NCI-H2107 treated with DMSO at 0.1 percent for 48 hours (cell line): ENCODE measurements at regions not wholly inside any gene's neighbourhood (a gene's known extent, or its start where the extent isn't known, plus 50 kb on each side); places are given as distances from the start of the nearest gene placed in this dataset.

ENCODE experiments used
- DNase-seq: peaks from one replicate; lab custom pipeline; 2025; ENCODE audit not compliant: unreplicated experiment; lab: John Stamatoyannopoulos, UW

DNA sequence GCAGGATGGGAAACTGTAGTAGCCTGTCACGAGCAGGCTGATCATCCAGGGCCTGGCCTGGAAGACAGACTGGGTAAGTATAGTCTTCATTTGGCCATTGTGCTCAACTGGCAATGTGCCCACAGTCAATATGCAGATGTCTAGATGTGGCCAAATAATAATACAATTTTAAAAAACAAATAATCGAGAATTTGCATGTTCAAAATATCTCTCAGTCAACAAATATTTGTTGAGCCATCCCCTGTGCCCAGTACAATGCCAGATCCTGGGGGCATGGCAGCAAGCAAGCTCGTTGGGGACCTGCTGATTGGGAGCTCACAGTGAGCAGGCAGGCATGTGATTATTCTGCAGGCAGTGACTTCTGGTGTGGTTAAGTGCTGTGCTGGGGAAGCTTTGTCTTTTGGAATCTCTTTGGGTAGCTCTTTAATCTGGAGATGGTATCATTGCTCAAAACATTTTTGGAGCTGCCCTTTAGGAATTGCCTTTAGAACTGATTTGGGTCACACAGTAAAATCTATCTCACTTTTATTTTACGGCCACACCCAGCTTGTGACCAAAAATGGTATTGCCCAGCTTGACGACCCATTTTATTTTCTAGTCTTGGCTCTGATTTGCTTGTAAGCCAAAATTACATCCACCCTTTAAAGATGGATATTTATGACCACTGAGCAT, 92.2 kb downstream of the PLCE1 start:
- no peak for DNase-seq

DNA sequence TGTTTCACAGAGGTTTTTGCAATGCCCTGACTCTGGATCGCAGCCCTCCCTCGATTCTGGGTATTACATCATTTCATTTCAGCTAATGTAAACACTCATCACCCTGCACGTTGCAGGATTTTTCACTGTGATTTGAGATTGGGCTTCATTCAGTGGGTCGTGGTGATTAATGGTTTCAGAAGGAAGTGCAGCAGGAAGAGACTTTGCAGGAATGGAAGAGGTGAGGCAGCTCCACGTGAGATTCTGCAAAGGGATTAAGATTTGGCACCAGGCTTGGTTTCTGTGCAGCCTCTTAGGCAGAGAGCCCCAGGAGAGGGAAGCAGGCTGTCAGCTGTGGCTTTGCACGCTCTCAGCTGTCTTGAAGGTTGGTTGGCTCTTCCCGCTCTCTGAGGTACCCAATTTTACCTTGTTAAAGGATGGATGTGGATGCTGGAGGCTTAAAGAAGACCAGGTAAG, 95.2 kb downstream of the PLCE1 start:
- DNase-seq = no peak

DNA sequence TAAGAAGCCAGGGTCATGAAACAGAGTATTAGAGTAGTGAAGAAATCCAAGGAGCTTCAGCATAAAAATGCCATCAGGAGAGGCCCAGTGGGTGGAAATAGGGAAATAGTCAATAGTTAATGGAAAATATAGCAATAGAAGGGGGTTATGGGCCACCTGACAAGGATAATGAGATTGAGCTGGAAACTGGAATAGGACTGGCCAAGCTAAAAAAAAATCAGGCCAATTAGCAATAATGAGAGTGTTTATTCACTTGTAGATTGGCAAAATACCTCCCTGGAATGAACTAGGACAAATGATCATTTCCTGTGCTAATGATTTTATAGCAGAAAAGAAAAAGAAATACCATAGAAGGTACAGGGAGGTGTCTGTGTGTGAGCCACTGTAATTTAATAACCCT, 97.9 kb downstream of the PLCE1 start:
- DNase-seq = no peak

DNA sequence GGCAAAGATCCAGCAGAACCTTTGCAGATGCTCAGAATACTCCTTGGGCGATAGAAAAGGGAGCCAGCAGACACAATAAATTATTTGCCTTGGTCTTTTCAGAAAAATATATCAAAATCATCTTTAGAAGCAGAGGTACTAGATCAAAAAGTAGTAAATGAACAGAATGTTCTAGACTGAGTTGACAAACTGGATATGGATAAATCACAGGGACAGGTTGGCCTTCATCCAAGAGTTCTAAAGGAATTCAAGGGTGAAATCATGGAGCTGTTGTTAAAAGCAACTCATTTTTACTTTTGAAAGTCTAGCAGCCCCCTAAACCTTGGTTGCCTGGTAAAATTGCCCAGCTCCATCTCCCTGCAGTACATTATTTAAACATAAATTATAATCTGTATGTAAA, 99.1 kb downstream of the PLCE1 start:
- no peak for DNase-seq

DNA sequence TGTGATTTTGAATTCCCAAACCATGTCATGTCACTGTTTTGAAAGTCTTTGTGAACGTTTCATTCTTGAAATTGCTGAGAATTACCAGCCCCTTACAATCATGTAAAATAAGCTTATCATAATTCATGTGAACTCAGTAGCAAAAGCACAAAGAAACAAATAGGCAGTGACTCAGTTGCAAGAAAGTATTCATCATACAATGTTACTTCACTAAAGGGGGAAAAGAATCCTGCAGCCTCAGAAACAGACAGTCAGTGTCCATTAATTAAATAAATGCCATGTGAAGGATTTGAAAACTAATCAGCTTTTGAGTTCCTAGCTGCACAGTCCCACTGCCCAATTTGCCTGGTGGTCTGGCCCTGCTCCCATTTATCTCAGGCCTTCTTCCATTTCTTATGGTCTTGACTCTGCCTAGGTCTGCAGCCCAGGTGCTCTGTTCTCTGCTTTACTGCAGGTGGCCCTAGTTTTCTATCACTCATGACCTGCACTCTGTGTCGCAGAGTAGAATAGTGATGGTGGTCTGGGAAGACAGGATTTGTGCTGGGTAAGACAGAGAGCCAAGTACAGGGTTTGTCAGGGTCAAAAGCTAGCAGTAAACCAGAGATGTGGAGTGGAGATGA, 99.7 kb downstream of the PLCE1 start:
- DNase-seq = no peak

DNA sequence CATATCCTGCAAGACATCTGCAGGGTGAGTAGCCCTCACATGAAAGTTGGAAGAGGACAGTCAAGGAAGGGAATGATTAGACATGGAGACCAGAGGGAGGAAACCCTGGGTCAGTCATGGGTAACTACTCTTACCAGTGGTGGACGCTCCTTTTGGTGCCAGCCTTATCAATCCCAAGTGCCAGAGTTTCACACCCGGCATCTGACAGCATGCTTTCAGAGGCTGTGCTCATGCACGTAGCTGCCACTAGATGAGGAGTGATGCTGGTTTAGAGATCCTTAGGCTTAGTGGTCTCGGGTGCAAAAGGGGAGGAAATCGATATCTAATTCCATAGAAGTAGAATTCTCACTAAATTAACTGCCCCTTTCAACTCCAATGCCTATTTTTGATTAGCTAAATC, 100.8 kb downstream of the PLCE1 start:
- DNase-seq = no peak

DNA sequence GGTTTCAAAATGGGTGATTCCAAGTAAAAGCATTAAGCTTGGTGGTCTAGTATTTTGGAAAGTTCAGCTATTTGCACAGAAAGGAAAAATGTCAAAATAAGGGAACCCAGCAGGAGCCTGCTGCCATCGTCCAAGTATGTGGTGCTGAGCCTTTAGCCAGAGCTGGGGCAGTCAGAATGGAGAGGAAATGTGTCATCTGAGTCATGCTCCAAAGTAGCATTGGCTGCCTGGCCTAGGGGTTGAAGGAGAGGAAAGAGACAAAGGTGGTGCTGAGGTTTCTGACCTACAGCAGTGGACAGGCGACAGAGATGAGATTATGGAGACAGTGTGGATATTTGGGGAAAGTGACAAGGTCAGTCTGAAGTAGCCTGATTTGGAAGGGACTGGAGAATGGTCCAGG, 103.9 kb downstream of the PLCE1 start:
- no peak for DNase-seq

DNA sequence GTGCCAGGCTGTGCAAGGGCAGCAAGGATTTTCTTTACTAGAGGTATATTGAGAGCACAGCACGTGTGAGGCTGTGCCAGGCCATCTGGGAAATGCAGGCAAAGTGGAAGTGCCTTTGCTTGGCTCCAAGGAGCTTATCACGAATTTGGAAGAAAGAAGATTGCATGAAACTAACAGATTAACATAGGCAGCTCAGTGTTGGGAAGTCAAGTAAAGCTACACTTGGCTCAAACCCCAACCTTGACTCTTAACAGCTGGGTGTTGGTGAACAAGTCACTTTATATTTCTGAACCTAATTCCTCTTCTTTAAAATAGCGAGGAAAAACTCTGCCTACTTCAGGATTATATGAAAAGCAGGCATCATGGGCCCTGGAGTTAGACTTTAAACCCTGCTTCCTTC, 105.2 kb downstream of the PLCE1 start:
- no peak for DNase-seq

DNA sequence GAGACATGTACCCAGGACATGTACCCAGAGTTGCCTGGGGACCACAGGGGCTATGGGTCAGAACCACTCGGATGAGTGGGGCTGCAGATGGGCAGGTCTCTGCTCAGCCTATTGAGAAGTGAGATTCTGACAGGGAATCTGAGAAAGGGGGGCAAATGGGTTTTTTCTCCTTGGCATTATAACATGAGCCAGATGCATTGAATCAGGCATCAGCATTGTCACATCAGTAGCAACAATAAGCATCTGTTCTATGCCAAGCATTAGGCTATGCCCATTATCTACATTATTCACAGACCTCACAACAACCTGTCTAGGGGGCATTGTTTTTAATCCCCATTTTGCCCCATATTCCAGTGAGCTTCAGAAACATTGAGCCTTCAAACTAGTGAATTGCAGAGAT, 108.2 kb downstream of the PLCE1 start:
- no peak for DNase-seq

DNA sequence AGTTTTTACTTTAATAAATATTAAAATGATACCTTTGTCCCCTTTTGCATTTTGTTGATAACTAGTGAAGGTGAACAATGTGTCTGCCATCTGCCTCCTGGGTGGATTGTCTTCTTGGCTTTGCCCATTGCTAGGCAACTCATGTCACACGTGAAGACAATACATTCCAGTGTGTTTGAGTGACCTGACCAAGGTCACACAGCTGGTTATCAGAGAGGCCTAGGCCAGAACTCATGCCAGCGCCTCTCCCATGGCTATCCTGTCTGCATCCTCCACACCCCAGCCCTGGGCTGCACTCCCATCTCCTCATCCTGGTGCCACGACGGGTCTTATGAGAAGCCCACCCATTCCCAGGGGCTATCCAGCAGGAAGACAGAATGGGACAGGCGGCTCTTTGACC, 108.7 kb downstream of the PLCE1 start:
- no peak for DNase-seq

DNA sequence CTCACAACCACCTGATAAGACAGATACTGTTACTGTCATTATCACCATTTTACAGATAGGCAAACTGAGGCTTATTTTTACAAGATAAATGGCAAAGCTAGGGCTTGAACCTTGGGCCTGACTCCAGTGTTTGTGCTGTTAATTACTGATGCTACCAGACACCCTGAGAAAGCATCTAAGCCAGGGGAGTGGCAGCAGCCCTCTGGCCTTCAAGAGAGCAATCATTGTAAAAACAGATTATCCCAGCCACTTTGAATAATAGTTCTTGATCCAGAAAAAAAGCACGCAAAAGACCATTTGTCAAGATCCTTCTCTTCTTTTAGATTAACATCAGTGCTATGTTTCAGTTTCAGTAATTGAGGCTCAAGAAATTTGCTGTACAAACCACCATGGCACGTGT, 109.5 kb downstream of the PLCE1 start:
- DNase-seq = no peak

DNA sequence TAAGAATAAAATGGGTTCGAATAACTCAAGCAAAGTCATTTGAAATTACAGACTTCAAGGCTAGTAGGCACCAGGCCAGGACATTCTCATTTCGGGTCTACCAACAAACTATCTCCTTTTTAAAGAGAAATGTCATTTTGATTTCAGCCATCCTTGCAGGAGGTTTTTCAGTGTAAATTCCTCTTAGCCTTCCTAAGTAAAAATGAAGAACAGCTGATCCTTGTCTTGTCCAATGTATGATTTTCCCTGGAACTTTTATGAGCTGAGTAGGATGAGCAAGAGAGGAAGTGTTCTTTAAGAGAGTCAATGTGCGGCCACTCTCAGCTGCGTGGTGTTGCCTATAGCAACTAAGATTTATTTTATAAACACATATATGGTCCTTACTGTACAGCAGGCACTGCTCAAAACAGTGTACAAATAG, 110.1 kb downstream of the PLCE1 start:
- DNase-seq = no peak

DNA sequence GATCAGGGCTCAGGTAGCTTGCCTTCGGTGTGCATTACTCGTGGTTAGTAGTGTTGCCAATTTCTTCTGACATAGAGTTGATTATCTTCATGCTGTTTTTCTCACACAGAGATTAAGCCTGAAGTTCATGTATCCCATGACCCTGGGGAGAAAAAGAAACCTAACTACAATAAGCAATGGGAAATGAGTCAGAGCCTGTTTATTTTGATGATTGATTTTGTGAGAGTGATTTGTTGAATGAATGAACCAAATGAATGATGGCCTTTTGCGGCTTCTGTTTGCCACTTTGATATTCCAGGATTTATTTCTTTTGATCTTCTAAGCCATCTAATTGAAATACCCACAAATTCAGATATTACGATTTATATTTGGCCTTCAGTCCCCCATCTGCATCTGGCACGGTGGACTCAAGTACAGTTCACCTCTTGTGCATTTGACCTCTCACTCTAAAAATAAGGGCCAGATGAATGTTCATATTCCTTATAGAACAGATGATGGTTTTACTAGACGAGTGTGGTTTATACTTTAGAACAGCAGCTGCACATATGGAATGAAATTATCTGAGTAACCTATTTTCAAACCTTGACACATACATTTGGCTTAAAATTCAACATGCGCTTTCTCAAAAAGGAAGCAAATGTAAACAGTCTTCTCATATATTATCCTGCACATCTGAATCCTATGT, 110.7 kb downstream of the PLCE1 start:
- no peak for DNase-seq

DNA sequence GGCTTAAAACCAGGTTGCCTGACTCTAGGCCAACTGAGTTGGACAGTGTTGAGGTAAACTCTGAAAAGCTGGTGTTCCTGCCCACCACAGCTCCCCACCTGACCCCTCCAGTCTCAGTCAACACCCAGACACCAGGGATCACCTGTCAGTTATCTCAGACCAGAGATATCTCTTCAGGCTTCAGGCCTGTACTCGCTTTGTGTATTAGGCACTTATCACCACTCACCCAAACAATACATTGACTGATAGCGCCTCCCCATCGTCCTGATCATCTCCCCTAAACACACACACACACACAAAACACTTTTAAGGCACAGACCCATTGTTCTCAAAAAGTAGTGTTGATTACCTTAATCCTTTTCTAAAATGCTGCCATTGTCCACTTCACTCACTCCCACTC, 111.5 kb downstream of the PLCE1 start:
- DNase-seq = no peak

DNA sequence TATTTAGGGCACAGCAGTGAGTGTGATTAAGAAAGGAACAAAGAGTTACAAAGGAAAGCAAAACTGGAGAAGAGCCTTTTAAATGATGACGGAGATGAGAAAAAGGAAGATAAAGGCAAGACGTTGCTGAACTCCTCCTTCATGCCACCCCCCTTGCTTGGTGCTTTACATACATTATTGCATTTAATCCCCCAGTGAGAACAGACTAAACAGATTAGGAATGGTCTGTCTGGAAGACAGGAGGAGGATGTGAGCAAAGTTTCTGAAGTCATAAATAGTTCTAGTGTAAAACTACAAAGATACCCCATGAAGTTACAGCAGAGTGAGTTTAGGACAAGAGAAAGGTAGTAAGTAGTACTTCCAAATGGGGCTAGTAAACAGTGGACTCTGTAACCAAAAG, 113.5 kb downstream of the PLCE1 start:
- no peak for DNase-seq

DNA sequence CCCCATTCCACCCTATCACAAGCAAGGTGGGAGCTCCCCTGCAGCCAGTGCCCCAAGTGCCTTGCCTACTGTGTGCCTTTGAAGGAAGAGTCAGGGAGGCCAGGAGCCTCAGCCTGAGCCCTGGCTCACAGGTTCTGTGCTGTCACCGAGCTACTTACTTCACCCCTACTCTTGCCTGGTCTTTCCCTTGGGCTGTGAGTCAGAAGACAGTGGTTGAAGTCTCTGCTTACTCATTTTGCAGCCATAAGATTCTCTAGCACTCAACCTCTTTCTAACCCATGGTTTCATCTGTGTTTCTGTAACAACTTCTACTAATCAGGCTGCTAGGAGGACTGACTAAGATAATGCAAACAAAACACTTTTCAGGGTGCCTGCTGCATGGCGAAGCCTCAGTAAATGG, 114.5 kb downstream of the PLCE1 start:
- no peak for DNase-seq

DNA sequence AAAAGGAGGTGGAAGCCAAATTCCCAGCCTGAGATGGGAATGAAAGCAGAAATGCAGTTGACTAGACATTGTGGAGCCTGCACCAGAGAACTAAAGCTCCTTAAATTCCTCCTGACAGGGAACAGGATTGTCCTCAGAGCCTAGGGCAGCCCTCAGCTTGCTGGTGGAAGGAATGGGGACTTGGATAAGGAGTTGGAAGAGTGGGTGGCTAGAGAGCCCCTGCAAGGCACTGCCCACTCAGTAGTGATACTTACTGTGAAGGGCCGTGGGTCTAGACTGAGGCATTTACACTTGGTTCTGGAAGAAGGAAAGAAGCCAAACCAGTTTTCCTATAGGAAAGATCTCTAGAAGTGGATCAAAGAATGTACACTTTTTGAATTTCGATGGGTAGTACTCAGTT, 117.6 kb downstream of the PLCE1 start:
- no peak for DNase-seq

DNA sequence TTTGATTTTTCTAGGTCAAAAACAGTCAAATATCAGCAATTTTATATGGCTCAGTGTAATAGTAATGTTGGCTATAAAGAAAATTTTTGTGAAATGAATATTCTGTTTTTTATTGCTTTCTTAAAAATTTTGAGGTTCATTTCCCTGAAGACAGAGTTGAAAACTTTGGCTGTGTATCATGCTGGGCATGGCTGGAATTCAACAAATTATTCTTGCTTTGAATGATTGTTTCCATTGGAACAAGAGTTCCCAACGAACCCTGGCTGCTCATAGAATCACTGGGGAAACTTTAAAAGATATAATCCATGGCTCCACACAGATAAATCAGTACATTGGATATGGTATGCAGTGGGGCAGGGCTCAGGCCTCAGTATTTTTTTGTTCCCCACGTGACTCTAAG, 118.6 kb downstream of the PLCE1 start:
- DNase-seq = no peak

DNA sequence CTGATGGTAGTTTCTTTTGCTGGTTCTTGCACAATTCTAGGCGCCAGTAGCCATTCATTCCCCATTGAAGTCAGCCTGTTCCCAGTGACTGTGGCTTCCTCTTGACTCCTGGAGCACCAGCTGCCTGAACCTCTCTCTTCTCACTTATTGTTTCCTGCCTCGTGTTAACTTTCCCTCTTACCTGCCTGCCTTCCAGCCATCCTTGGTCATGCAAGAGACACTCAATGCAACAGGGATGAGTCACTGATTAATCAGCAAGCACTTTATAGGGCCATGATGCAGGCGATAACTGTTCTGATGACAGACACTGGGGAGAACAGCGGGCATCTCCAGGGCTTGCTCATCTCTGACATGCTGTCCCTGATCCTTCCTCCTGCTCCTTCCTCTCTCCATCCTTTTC, 122.0 kb downstream of the PLCE1 start:
- no peak for DNase-seq

DNA sequence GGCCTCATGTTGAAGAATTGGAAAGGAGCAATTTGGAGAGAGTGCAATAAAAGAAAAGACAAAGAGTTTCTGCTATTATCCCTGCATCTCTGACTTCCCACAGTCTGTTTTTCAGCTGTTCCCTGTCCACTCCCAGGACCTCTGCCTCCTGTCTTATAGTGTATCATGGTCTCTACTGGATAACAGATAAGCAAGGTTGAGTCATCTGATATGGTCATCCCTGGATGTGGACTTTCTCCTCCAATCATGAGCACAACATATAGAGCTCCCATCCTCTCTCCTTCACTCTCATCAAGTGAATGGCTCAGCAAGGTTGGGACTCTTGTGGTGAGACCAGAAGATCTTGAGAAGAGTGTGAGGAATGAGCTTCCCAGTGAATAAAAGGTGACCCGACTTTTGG, 123.1 kb downstream of the PLCE1 start:
- DNase-seq = no peak

DNA sequence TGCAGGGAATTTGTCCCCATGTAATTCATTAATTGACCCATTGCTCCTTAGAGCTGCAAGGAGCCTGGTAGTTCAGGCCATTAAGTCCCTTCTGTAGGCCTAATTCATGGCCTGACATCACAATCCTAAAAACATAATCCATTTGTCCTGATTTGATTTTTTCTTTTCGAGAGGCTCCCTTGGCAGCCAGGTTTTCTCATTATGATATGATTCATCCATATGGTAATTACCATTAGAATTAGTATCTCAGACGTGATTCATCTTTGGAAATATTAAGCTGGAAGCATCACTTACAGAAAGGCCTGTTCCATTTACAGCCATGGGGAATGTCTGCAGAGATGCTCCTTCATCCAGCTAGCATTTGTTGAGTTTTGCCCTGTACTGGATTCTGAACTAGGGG, 128.5 kb downstream of the PLCE1 start:
- no peak for DNase-seq

DNA sequence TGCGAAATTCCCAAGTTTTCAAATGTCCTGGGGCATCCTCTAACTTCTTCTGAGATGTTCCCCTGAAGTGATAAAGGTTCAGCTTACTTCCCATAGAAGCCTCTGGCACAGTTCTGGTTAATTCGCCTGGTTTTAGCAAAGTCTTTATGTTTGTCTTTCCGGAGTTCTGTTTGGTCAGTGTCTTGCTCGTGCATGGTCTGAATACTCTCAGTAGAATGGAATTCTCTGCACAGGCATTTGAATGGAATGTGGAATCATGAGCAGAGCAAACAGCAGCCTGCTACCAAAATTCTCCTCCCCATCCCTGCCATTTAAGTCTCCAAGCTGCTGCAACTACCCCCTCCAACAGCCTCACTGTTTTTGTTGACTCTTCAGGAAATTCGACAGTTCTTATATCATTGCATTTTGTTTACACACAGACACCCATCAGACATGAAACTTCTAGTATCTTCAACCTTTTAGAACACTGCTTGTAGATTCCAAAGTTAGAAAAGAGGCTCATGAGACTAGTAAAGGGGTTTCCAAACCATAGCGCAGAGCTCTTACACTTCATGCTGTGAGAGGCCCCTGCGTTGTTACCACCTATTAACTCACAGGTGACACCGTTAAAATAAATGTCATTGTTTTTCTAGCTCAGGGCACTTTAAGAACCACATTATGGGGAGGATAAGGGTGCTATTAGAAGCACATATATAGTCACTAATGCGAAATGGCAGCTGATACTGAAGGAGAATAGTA, 129.7 kb downstream of the PLCE1 start:
- no peak for DNase-seq
